GM12892 (cell line): ENCODE measurements at regions not wholly inside any gene's neighbourhood (a gene's known extent, or its start where the extent isn't known, plus 50 kb on each side); places are given as distances from the start of the nearest gene placed in this dataset.
"Not testable (repeated sequence)": the region's sequence is repeated elsewhere in the genome, so short reads cannot be mapped to it uniquely, and the experiment has no call there.

Source experiments
- POLR2A ChIP-seq: IDR thresholded peaks from 2 replicates; pipeline ENCODE4 v1.6.1; 2011; ENCODE audit warnings: low read depth, low read length, control low read depth
- POLR2AphosphoS5 ChIP-seq: IDR thresholded peaks from 2 replicates; pipeline ENCODE4 v1.6.1; 2011; ENCODE audit warnings: low read depth, low read length, control low read depth

- TF ChIP-seq POLR2A, POLR2AphosphoS5: not testable (repeated sequence)
These were observed 684.9 kb downstream of the MAFB start for GRCh38 chr20:40004092-40004491.
